ENCODE measurements at regions not wholly inside any gene's neighbourhood (a gene's known extent, or its start where the extent isn't known, plus 50 kb on each side); places are given as distances from the start of the nearest gene placed in this dataset.

DNA sequence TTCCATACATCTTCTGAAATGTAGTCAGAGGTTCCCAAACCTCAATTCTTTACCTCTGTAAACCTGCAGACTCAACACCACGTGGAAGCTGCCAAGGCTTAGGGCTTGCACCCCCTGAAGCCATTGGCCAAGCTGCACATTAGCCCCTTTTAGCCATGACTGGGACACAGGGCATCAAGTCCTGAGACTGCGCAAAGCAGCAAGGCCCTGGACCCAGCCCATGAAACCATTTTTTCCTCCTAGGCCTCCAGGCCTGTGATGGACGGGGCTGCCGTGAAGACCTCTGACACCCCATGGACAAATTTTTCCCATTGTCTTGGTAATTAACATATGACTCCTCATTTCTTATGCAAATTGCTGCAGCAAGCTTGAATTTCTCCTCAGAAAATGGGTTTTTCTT lies 727.8 kb downstream of the C6orf118 start:
- Histone ChIP-seq H3K9me3 (replicated peaks) (no peaks in the 10 kb centered on the region), H3K27ac (no peak overlapping the region), H3K4me3 (no peak overlapping the region), H3K4me1 (no peaks in the 10 kb centered on the region), H3K36me3 (no peaks in the 10 kb centered on the region), H3K27me3 (no peaks in the 10 kb centered on the region)
- no peak for DNase-seq

DNA sequence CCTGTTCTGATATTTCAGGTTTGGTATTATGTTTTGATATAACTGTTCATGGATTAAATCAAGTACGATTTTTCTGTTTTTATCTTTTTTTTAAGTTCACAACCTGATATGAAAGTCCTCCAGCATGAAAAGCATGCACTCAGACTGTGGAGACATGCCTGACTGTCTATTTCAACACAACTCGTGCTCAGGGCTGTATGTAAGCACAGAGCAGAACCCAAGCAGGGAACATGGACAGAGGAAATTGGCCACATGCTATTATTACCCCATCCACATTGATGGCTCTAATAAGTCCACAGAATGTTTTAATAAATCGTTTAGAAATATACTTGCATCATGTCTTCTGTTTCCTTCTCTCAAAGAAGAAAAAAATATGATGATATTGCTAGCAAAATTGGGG lies 730.4 kb downstream of the C6orf118 start:
- no peak for DNase-seq
- Histone ChIP-seq H3K4me3 (no peak overlapping the region), H3K4me1 (no peaks in the 10 kb centered on the region), H3K9me3 (replicated peaks) (no peaks in the 10 kb centered on the region), H3K27ac (no peak overlapping the region), H3K27me3 (no peaks in the 10 kb centered on the region), H3K36me3 (no peaks in the 10 kb centered on the region)

DNA sequence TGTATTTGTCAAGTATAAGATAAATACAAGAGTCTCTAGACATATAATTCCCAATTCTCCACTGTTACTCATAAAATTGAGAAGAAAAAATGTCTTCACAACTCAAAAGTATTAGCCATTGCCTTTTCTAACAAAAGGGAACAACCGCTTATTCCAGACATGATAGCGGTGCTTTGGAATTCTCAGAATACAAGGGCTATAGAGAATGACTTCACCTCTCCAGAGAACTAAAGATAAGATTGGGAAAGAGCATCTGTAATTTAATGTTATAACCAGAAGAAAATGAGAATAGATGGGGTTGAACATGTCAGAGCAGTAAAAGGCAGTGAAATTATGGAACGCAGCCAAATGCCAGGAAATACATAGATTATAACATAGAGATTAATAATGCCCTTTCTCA lies 730.8 kb downstream of the C6orf118 start:
- no peak for DNase-seq
- Histone ChIP-seq H3K9me3 (replicated peaks) (no peaks in the 10 kb centered on the region), H3K27ac (no peak overlapping the region), H3K27me3 (no peaks in the 10 kb centered on the region), H3K4me1 (no peaks in the 10 kb centered on the region), H3K36me3 (no peaks in the 10 kb centered on the region), H3K4me3 (no peak overlapping the region)

DNA sequence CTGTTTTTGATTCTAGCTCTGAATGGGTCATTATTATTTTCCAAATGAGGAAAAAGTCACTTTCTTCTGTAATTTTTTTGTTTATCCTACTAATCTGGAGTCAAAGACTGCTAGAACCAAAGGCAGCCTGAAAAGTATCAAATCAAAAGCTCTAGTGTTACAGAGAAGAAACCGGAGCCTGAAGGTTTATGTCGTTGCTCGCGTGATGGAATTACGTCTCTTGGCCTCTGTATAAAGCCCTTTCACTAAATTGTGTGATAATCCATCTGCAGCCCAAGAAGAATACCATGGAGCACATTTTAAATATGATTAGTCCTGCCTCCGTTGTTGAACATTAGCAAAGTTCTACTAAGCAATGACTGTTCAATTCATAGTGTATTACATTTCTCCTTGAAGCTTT lies 738.6 kb downstream of the C6orf118 start:
- Histone ChIP-seq H3K9me3 (replicated peaks) (no peaks in the 10 kb centered on the region), H3K4me3 (no peak overlapping the region), H3K27ac (no peak overlapping the region), H3K4me1 (no peaks in the 10 kb centered on the region), H3K36me3 (no peaks in the 10 kb centered on the region), H3K27me3 (no peaks in the 10 kb centered on the region)
- no peak for DNase-seq

DNA sequence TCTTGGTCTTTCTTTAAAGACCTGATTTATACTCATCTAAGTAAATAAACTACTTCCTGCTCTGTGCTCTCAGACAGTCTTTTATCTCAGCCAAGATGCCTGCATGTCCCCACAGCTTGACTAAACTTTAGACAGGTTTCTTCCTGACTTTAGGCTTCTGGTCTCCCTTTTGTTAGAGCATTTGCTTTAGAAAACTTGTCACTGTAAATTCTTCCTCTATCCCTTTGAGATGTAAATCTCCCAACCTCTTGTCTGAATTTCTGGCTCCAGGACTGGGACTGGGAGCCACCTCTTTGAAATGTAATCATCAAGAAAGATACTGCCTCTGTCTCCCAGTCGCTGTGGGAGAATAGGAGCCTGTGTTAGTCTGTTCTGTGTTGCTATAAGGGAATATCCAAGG lies 739.9 kb downstream of the C6orf118 start:
- Histone ChIP-seq H3K27me3 (no peaks in the 10 kb centered on the region), H3K27ac (no peak overlapping the region), H3K4me1 (no peaks in the 10 kb centered on the region), H3K36me3 (no peaks in the 10 kb centered on the region), H3K9me3 (replicated peaks) (no peaks in the 10 kb centered on the region), H3K4me3 (no peak overlapping the region)
- DNase-seq, result no peak

DNA sequence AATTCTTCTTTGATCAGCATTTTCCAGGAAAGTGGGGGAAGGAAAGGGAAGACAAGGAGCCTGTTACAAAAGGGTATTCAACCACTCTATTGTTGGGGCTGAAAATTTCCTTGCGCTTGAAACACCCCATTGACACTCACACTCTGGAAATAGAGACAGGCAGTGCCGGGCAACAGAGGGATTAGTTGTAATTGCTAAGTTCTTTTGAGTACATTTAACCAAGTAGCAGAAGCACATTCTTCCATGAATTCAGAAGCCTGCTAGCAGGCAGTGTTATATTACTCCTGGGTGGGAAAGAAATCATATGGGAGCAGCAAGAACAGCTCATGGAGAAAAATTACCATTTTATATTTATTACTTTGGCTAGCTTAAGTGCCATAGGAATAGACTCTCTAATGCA lies 745.5 kb downstream of the C6orf118 start:
- no peaks in the 10 kb centered on the region for H3K36me3 ChIP-seq
- no peak overlapping the region for H3K27ac ChIP-seq
- H3K4me1 ChIP-seq, result no peaks in the 10 kb centered on the region
- H3K27me3 ChIP-seq, result no peaks in the 10 kb centered on the region
- no peaks in the 10 kb centered on the region for H3K9me3 ChIP-seq (replicated peaks)
- DNase-seq, result no peak
- no peak overlapping the region for H3K4me3 ChIP-seq

DNA sequence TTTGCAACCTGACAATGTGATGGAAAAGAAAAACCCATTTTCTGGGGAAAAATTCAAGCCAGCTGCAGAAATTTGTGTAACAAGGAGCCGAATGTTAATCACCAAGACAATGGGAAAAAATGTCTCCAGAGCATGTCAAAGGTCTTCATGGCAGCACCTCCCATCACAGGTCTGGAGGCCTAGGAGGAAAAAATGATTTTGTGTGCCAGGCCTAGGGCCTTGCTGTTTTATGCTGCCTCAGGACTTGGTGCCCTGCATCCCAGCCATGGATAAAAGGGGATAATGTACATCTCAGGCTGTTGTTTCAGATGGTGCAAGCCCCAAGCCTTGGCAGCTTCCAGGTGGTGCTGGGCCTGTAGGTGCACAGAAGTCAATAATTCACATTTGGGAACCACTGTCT lies 747.7 kb downstream of the C6orf118 start:
- Histone ChIP-seq H3K4me3 (no peak overlapping the region), H3K27me3 (no peaks in the 10 kb centered on the region), H3K9me3 (replicated peaks) (no peaks in the 10 kb centered on the region), H3K4me1 (no peaks in the 10 kb centered on the region), H3K27ac (no peak overlapping the region), H3K36me3 (no peaks in the 10 kb centered on the region)
- DNase-seq, result no peak

DNA sequence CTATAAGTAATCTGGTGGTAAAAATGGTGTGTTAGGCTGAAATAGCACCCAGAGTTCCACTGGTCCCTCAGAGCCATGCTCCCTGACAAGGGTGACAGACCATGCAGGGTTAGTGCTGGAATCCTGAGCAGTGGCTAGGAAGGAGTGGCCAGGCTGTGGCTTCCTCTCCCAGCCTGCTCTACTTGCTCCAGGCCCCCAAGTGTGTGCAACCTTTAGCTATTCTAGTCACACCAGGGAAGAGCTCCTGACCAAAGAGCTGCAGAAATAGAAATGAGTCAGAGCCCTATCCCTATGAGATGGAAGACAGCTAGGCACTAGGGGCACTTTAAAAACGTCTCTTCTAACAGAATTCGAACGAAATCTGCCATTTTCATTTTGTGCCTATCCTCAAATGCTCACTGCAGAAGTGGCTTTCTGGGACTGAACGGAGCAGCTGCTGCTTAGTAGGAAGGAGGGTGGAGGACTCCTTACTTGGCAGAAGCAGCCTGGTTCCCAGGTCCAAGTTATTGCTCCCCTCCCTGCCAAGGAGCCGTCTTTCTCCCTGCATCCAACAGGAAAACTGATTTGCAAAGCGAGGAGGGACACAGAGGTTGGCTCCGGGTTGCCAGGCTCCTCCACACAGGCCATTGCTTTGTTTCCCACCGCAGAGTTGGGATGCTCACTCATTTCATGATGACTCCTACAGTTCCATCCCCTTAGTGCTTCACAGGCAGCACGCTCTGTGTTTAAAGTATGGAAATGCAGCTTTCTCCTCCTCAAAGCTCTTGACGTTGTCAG lies 754.5 kb downstream of the C6orf118 start:
- H3K9me3 ChIP-seq (replicated peaks), result no peaks in the 10 kb centered on the region
- no peak overlapping the region for H3K27ac ChIP-seq
- no peaks in the 10 kb centered on the region for H3K27me3 ChIP-seq
- no peaks in the 10 kb centered on the region for H3K4me1 ChIP-seq
- DNase-seq, result no peak
- no peaks in the 10 kb centered on the region for H3K36me3 ChIP-seq
- no peak overlapping the region for H3K4me3 ChIP-seq

DNA sequence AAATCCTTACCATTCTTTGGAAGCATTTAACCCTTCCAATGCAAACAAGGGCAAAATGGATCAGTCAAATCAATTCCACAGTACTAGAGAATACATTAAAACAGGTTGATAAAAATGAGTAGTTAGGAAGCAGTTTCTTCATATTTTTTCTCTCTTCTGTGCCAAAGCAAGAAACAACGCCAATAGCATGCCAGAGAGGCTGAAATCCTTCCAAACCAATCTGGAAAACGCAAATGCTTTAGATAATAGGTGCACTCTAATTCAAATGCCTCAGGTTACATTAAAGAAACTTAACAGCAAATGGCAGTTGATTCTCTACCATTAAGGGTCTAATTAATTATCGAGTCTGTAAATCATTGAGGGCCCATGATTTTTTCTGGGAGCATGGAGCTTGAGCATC lies 755.2 kb downstream of the C6orf118 start:
- no peak overlapping the region for H3K27ac ChIP-seq
- no peaks in the 10 kb centered on the region for H3K27me3 ChIP-seq
- H3K4me1 ChIP-seq, result no peaks in the 10 kb centered on the region
- no peaks in the 10 kb centered on the region for H3K36me3 ChIP-seq
- no peak overlapping the region for H3K4me3 ChIP-seq
- no peak for DNase-seq
- H3K9me3 ChIP-seq (replicated peaks), result no peaks in the 10 kb centered on the region

DNA sequence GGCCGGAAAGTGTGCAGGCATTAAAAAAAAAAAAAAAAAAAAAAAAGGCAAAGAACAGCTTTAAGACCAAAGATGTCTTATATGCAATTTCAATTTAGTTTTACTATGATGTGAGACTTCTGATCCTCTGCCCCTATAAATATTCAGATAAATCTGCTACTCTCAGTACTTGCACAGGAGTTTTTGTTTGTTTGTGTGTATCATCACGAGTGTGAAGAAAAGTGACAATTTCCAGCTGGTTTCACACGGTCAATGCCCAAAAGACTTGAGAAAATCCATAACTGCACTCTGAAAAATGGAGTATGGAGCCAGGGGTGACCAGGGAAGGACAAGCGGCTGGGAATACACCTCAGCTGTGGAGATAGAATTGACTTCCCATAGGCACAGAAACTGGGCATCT lies 757.7 kb downstream of the C6orf118 start:
- no peaks in the 10 kb centered on the region for H3K27me3 ChIP-seq
- H3K27ac ChIP-seq, result no peak overlapping the region
- H3K9me3 ChIP-seq (replicated peaks), result no peaks in the 10 kb centered on the region
- H3K36me3 ChIP-seq, result no peaks in the 10 kb centered on the region
- no peaks in the 10 kb centered on the region for H3K4me1 ChIP-seq
- no peak for DNase-seq
- H3K4me3 ChIP-seq, result no peak overlapping the region

DNA sequence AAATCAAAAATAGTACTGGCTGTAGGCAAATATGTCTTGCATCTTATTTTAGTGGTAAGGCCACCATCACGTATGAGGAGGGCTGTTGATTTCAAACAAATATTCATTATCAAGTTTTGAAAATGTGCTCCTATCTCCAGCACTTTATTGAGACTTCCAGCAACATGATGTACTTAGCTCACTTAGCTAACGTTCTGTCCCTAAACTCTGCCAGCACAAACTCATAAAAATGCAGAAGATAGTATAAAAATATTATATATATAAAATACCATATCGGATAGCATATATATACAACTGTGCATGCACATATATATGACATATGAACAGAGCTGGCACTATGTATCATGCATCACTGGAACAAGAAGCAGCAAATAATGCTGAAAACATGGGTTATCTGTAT lies 762.3 kb downstream of the C6orf118 start:
- no peak overlapping the region for H3K4me3 ChIP-seq
- no peaks in the 10 kb centered on the region for H3K36me3 ChIP-seq
- H3K4me1 ChIP-seq, result no peaks in the 10 kb centered on the region
- H3K27me3 ChIP-seq, result no peaks in the 10 kb centered on the region
- DNase-seq, result no peak
- H3K27ac ChIP-seq, result no peak overlapping the region
- H3K9me3 ChIP-seq (replicated peaks), result no peaks in the 10 kb centered on the region

DNA sequence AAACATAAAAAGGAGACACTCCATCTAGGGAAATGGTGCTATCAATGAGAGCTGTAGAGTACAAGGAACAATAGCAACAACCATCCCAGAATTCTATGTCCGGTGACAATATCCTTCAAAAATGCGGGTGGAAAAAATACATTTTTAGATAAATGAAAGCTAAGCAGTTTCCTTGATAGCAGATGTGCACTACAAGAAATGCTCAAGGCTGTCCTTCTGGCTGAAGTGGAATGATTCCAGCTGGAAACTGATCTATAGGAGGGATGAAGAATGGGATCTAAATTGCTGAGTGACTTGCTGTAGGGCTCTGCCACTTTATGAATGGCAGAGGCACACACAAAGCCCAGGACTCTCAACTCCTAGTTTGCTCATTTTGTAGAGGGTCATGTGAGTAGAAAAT lies 763.1 kb downstream of the C6orf118 start:
- no peak overlapping the region for H3K4me3 ChIP-seq

DNA sequence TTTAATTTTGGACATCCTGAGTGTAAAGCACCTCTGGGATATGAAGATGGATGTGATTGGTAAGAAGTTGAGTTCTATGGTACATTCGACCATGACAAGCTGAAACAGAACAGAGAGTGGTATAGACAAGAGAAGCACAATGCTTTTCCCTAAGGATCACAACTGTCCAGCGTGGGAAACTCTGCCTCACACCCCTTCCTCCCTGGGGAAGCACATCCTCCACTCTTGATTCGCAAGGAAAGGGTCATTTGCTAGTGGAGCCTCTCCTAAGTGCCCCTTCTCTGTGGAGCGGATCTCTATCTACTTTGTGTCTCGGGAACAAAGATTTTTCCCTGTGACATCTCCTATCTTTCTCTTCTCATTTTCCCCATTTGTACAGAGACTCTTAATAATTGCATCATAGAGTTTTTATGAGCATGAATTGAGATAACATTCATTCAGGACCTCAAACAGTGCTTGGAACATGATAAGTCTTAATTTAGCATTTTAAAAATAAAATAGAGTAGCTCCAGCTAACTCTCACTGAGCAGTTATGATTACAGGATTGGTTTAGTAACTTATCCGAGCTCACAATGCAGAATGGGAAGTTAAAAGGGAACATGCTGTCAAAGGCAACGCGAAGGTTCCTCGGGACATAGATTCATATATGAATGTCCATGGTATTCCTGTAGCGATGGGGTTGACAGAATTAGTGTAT lies 775.2 kb downstream of the C6orf118 start:
- Histone ChIP-seq H3K9me3 (replicated peaks) (no peaks in the 10 kb centered on the region), H3K4me1 (no peaks in the 10 kb centered on the region), H3K36me3 (no peaks in the 10 kb centered on the region), H3K27ac (no peak overlapping the region), H3K4me3 (no peak overlapping the region), H3K27me3 (no peaks in the 10 kb centered on the region)
- no peak for DNase-seq

More for the DNA sequence above, 763.1 kb downstream of the C6orf118 start:
- no peak overlapping the region for H3K27ac ChIP-seq
- no peaks in the 10 kb centered on the region for H3K4me1 ChIP-seq
- H3K27me3 ChIP-seq, result no peaks in the 10 kb centered on the region
- H3K36me3 ChIP-seq, result no peaks in the 10 kb centered on the region
- no peaks in the 10 kb centered on the region for H3K9me3 ChIP-seq (replicated peaks)
- no peak for DNase-seq

DNA sequence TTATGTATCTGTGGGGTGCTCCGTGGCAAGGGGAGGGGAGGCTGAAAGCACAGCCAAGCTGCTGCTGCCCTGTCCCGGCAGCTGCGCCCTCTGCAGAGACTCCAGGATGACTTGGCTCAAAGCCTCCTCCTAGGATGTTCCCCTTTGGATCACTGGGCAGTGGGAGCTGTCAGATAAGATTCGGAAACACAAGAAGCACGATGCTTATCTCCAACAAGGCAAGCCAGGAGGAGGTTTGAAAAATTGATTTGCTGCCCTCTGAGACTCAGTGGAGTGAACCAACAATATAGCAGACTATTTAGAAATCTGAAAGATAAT lies 776.4 kb downstream of the C6orf118 start:
- Histone ChIP-seq H3K36me3 (no peaks in the 10 kb centered on the region), H3K4me1 (no peaks in the 10 kb centered on the region), H3K27me3 (no peaks in the 10 kb centered on the region), H3K27ac (no peak overlapping the region), H3K9me3 (replicated peaks) (no peaks in the 10 kb centered on the region), H3K4me3 (no peak overlapping the region)
- DNase-seq, result no peak

DNA sequence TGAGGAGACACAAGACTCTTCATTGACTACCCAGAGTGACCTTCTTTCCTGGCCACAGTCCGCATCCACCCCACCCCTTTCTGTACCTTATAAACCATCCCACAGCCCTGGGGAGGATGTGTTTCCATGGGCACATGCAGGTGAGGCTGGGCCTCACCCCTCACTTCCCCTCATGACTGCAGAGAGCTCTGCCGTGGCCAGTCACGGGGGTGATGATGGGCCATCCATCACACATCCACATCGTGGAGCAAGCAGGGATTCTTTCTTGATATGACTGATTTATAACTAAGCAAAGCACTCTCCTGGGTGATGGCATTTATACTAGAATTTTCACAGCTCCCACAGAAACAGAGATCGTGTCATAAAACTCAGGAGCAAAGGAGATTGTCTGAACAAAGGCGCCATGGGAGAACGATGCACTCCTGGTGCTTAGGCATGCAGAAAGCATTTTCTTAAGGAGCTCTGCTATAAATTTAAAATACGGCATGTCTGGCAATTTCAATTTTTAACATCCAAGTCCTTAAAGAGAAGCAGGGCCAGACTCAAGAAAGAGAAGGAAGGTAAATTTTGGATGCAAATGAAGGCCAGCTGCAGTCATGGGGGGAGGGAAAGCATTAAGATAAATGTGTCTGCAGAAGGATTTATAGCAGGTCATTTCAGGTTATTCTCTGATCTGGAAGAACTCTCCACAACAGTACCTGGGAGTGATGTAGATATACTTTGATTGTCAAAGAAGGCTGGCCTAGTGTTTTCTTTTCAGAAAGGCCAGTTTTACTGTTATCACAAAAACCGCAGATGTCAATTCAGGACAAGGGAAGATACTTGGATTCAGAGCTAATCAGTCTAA lies 777.0 kb downstream of the C6orf118 start:
- Histone ChIP-seq H3K27me3 (no peaks in the 10 kb centered on the region), H3K36me3 (no peaks in the 10 kb centered on the region), H3K4me3 (no peak overlapping the region), H3K27ac (no peak overlapping the region), H3K9me3 (replicated peaks) (no peaks in the 10 kb centered on the region), H3K4me1 (no peaks in the 10 kb centered on the region)
- no peak for DNase-seq
